OCI-M2 (cell line): ENCODE measurements at regions not wholly inside any gene's neighbourhood (a gene's known extent, or its start where the extent isn't known, plus 50 kb on each side); places are given as distances from the start of the nearest gene placed in this dataset.

ENCODE experiments used
- DNase-seq: peaks from one replicate; lab custom pipeline; 2025; ENCODE audit not compliant: unreplicated experiment; lab: John Stamatoyannopoulos, UW

GRCh38 chr19:28289295-28290063 lies 923.5 kb downstream of the UQCRFS1 start:
- DNase-seq = no peak

- DNase-seq = no peak
Measured at GRCh38 chr19:28288572-28289264, 924.2 kb downstream of the UQCRFS1 start.

GRCh38 chr19:28285917-28286316 lies 927.0 kb downstream of the UQCRFS1 start:
- DNase-seq = no peak

GRCh38 chr19:28285078-28285477 lies 927.9 kb downstream of the UQCRFS1 start:
- DNase-seq = no peak

GRCh38 chr19:28284389-28284788 lies 928.6 kb downstream of the UQCRFS1 start:
- no peak for DNase-seq

DNA sequence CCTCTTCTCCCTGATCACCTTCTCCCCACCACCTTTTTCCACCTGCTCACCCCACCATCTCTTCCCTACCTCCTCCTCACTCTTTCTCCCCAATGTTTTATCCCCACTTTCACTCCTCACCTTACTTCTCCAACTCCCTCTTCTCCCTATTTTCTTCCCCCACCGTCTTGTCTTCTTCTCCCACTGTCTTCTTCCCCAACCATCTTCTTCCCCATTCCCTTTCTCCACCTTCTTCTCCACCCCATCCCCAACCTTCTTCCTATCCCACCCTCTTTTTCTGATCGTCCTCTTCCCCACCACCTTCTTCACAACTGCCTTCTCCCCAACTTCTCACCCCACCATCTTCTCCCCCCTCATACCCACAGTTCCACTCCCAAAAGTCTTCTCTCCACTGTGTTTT lies 929.4 kb downstream of the UQCRFS1 start:
- DNase-seq = no peak

- no peak for DNase-seq
Measured at GRCh38 chr19:28281676-28282075, 931.3 kb downstream of the UQCRFS1 start.

DNA sequence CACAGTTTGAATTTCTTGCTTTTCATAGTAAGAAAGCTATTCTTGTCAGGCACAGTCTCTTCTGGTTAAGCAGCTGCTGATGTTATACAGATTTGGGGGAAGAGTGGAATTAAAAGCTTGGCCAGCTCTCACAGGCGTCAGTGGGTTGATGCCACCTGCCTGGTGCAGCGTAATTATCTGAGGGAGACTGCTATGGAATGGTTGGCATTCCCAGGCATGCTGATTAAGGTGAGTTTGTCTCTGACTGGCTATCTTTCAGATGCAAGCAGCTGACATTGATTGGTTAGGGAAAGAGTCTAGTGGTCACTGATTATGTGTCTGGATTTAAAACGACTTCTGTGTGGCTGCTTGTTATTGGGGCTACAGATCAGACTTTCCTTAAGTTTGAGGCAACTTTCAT lies 948.4 kb downstream of the UQCRFS1 start:
- DNase-seq = no peak

DNA sequence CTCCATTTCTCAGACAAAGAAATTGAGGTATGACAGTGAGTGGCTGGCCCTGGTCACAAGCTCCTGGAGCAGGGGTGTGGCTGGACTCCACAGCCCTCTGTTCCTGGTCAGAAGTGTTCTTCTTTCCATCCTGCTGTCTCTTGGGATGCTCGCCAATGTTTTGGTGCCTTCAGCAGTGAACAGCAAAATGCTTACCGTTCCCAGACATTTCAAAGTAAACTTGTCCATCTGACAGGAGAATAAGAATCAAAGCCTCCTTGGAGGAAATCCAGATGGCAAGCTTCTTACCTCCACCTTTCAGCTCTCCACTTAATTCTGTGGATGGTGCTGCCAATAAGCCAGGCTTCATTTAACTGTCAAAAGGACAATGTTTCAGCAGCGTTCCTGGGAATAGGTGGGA lies 954.1 kb downstream of the UQCRFS1 start:
- DNase-seq = no peak

GRCh38 chr19:28257396-28257795 lies 955.6 kb downstream of the UQCRFS1 start:
- no peak for DNase-seq

- no peak for DNase-seq
Measured at GRCh38 chr19:28247243-28247642, 965.7 kb downstream of the UQCRFS1 start.

DNA sequence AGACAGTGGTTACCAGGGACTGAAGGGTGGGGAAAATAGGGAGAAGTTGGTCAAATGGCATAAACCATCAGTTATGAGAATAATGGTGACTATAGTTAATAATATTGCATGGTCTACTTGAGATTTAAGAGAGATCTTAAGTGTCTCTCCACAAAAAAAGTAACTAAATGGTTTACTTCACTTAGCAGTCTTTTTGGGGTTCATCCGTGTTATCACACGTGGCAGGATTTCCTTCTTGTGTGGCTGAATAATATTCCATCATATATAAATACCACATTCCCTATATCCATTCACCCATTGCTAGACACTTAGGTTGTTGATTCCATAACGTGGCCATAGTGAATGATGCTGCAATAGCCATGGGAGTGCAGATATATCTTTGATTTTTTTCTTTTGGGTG lies 967.0 kb downstream of the UQCRFS1 start:
- DNase-seq = no peak

DNA sequence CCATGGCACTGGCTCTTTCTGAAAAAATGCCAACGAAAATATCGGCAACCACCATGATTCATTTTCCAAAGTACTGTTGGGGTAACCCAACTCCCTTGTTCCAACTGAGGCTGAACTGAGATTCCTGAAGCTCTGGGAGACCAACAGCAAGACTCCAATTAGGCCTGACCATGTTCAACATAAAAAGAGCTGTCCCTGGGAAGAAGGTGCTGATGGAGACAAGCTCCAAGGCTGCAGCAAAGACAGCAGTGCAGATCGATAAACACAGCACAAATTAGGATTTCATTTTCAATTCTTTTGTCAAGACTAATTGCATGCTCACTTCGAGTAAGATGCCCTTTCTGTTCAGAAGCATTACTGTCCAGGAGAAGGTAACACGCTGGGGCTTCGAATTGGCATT lies 968.0 kb downstream of the UQCRFS1 start:
- DNase-seq = no peak

DNA sequence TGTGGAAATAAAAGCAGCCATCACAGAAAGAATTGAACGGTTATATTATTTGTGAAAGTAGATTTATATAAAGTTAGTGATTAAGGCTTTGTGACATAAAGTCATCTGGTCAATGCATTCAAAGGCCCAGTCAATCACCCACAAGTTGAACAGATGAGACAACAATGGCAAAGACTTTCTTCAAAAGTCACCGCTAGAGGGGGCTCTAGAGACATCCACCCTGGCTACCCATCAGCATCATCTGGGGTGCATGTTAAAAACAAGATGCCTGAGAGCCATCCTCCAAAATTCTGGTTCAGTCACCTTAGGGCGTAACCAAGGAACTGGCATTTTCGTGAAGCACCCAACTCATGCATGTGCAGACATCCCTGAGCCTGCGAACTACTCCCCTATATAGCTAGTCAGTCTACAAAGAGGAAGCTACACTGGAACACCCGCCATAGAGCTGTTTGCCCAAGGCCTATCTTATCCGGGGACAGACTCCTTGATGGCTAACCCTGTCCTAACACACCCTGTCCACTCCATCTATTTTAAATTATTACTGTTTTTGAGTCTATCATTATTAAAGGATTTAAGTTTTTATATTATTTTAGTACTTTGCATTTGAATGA lies 970.5 kb downstream of the UQCRFS1 start:
- DNase-seq = peak; percentile 76

DNA sequence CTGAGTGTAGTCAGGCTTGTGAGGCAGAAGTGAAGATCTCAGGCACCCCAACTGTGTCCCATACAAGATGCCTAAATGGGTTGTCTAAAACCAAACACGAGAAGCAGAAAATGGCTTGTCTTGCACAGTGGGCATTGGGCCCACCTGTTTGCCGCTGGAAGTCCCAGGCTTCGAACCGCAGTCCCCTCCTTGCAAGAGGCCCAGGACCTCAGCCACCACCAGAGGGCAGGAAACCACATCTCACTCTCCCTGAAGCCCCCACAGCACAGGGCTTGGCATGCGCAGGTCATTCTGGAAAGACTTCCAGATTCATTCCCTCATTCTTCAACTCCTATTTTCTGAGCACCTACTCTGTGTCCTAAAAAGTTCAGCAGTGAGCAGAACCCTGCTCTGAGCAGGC lies 973.7 kb downstream of the UQCRFS1 start:
- DNase-seq = no peak

DNA sequence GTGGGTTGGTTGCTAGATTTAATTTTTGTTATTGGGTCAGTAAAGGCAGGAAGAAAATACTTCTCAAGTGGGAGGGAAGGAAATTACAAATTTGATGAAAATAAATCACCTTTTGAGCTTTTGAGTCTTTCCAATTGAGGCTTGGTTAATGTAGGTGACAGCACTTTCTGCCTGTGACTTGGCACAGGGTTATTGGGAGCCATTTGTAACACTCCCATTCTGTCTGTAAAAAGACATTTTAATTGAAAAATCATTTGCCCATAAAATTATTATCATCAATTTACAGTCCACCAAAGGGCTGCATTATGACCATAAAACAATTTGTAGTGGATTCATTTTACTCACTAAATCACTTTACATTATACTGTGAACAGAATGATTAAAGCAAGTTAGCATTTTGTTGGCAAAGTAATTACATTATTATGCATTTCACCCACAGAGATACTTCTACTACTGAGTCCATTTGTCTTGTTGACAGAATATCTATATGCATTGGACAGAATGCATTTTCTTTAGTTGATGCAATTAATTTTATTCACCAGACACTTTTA lies 974.6 kb downstream of the UQCRFS1 start:
- DNase-seq = no peak

DNA sequence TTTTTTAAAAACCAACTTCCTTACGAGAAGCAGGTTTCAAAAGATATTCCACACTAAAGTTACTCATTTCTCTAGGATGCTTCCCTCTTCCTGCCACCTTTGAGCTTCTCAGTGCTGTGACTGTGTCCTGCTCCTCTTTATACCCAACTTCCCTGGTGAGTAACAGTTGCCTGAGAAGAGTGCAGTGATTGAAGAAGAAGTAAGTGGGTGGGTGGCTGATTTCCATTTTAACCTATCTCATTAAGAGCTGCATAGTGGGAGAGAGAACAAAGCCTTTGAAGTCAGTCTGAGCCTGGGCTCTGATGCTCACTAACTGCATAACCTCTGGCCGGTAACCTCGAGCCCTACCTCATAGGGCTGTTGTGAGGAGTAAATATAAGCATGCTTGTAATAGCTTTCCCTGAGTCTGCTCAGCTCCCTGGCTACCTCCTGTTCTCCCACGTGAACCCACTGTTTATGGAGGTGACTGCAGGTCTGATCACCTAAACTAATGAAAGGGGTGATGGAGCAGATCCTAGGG lies 977.3 kb downstream of the UQCRFS1 start:
- no peak for DNase-seq

DNA sequence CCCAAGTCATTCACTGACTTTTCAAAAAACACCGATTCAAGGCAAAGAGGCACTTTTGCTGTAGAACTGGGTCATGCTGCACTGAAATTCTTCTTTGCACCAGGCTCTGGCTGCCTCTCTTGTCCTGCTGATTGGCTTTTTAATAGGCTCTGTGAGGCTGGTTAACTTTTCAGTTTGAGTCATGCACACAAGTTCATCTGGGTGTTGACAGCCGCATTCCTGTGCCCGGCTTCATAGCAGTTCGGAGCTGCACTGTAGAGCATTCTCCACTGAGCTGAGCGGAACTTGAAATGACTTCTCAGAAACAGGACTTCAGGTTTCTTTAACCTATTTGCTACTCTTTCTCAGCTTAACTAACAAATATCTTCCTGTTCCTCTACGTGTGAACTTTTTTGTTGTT lies 978.3 kb downstream of the UQCRFS1 start:
- no peak for DNase-seq

GRCh38 chr19:28228854-28229253 lies 984.1 kb downstream of the UQCRFS1 start:
- no peak for DNase-seq

DNA sequence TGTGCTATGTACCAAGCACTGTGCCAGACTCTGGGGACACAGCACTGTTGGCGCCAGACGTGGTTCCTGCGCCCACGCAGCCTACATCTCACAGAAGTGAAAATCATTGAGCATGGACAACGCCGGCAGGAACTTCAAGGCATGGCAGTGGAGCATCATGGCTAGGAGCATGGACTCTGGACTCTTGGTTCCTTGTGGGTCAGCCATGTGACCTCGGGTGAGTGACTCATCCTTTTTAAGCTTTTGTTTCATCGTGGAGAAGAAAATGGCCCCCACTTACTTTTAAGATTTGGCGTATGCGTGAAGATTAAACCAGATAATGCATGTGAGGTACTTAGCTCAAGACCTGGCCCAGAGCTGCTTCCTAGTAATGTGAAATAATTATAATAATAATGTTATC lies 988.5 kb downstream of the UQCRFS1 start:
- no peak for DNase-seq

DNA sequence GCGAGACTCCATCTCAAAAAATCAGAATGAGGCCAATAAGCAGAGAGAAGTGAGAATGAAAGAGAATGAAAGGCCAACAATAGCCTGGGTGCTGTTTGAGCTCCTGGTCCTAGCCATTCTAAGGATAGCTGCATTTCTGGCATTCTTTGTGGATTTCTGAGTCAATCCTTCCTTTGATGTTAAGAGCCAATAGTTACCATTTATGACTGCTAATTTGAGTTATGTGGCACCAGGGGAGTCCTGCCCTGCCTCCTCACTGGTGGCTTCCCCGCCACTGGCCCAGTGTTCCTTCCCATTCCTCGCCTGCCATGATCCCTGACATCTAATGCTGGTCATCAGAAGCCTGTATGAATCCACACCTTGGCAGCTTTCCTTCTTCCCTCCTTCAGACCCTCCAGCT lies 991.2 kb downstream of the UQCRFS1 start:
- DNase-seq = no peak

DNA sequence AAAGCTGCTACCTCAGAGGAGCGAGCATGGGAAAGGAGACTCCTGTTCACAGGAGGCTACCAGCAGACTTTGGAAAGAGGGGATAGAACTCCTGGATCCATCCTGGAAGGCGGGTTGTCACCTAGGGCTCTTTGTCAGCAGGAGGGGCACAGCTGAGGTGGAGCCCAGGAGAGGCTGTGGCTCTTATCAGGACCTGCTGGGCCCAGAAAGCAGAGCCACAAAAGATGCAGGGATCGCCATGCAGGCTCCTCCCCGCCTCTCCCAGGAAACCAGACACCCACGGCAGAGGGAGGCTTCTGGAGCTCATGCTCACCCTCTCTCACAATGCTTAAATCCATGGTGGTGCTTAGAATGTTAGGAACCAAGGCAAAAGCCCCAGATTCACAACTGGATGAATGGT lies 994.2 kb downstream of the UQCRFS1 start:
- DNase-seq = no peak
